Breast epithelium (tissue), 4 donors: ENCODE measurements at regions not wholly inside any gene's neighbourhood (a gene's known extent, or its start where the extent isn't known, plus 50 kb on each side); places are given as distances from the start of the nearest gene placed in this dataset.

Experiments used
- DNase-seq, 2 donors: peaks; one replicate each; pipeline ENCODE4 v3.0.0-alpha.2; 2019; ENCODE audit warnings: low spot score in 2 of 2
- H3K27ac ChIP-seq, 2 donors: fragments of 200-600 bp; sonication (generic) in 1 of 2; one replicate each; pipeline ENCODE4 v1.5.1; 2016 to 2019; ENCODE audit warnings: mild to moderate bottlenecking in 1 of 2
- H3K27me3 ChIP-seq, 2 donors: fragments of 200-600 bp; sonication (generic) in 1 of 2; one replicate each; pipeline versions ENCODE4 v1.5.1 to v1.6.0; 2017 to 2019; ENCODE audit warnings: control low read depth in 1 of 2, mild to moderate bottlenecking in 1 of 2
- H3K36me3 ChIP-seq: fragments of 200-600 bp; one replicate; pipeline ENCODE4 v1.5.1; 2019
- H3K4me1 ChIP-seq, 2 donors: fragments of 200-600 bp; sonication (generic); one replicate each; pipeline ENCODE4 v1.5.1; 2016 to 2019; ENCODE audit warnings: control low read depth in 1 of 2
- H3K4me3 ChIP-seq, 3 donors: fragments of 200-600 bp; sonication (generic); 1 replicate in 2 of 3; 2 replicates in 1 of 3; pipeline ENCODE4 v1.5.1; 2016 to 2019; ENCODE audit warnings: mild to moderate bottlenecking in 3 of 3, moderate library complexity in 2 of 3
- H3K9me3 ChIP-seq, 2 donors: fragments of 200-600 bp; sonication (generic) in 1 of 2; one replicate each; pipeline ENCODE4 v1.5.1; 2016 to 2019; ENCODE audit warnings: control low read depth in 1 of 2
- POLR2A ChIP-seq: fragments of 450-650 bp; IDR thresholded peaks from one replicate; pipeline ENCODE4 v1.6.1; 2016; ENCODE audit warnings: antibody characterized with exemption, mild to moderate bottlenecking, moderate library complexity
- POLR2AphosphoS5 ChIP-seq, 3 donors: sonication (generic); formaldehyde crosslinking; IDR thresholded peaks; one replicate each; pipeline ENCODE4 v1.6.1; 2017; ENCODE audit warnings: antibody characterized with exemption in 3 of 3
- intact Hi-C: fragments of 100-400 bp; cut with DNase I; formaldehyde crosslinking; loops from one replicate; pipeline ENCODE4 v1.15.1; 2023; ENCODE audit warnings: low total_unique reads
- TF ChIP-seq, protein P1 (sequence below), 3 donors: fragments of 450-650 bp; IDR thresholded peaks; one replicate each; pipeline ENCODE4 v1.5.1; 2016 to 2017; ENCODE audit warnings: antibody characterized with exemption in 3 of 3, mild to moderate bottlenecking in 3 of 3, moderate library complexity in 3 of 3

DNA sequence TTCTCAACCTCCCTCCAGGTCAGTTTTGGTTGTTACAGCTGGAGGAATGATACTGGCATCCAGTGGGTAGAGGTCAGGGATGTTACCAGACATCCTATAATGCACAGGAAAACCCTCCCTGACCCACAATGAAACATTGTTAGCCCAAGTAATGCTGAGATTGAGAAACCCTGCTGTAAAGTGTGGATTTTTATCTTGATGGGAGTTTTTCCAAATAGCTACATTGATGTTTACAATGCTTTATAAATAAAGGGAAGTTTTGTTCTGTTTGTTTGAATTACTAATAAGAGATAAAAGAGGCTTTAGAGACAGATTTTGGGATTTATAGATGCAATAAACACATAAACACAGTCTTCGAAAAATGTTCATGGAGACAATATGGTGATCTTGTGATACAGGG is 194.0 kb upstream of the NUDT6 start:
- no peaks in the 10 kb centered on the region for H3K36me3 ChIP-seq
- H3K4me3 ChIP-seq = no peak overlapping the region
- no peak for TF ChIP-seq POLR2AphosphoS5 (IDR thresholded peaks at IDR 0.05)
- TF ChIP-seq POLR2A = no peak
- no peak overlapping the region for H3K27ac ChIP-seq
- H3K4me1 ChIP-seq = no peaks in the 10 kb centered on the region
- no peak for DNase-seq
- intact Hi-C loops = no loop called here
- H3K9me3 ChIP-seq = peaks cover 5 to 12% of the 10 kb centered on the region in 2 donors
- H3K27me3 ChIP-seq = no peaks in the 10 kb centered on the region

DNA sequence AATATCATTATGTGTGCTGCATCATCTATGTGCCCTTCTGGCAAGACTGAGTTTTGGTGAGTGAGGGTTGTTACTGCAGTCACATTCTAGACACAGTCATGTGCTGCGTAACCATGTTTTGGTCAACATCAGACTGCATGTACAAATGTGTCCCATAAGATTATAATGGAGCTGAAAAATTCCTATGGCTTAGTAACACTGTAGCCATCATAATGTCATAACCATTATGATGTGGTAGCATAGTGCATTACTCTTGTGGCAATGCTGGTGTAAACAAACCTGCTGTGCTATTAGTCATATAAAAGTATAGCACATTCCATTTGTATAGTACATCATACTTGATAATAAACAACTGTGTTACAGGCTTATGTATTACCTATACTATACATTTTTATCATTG is 198.1 kb upstream of the NUDT6 start:
- Histone ChIP-seq H3K9me3 (no peaks in the 10 kb centered on the region), H3K27me3 (no peaks in the 10 kb centered on the region), H3K36me3 (no peaks in the 10 kb centered on the region), H3K4me3 (no peak overlapping the region), H3K27ac (no peak overlapping the region), H3K4me1 (no peaks in the 10 kb centered on the region)
- intact Hi-C loops = no loop called here
- TF ChIP-seq, protein P1, sequence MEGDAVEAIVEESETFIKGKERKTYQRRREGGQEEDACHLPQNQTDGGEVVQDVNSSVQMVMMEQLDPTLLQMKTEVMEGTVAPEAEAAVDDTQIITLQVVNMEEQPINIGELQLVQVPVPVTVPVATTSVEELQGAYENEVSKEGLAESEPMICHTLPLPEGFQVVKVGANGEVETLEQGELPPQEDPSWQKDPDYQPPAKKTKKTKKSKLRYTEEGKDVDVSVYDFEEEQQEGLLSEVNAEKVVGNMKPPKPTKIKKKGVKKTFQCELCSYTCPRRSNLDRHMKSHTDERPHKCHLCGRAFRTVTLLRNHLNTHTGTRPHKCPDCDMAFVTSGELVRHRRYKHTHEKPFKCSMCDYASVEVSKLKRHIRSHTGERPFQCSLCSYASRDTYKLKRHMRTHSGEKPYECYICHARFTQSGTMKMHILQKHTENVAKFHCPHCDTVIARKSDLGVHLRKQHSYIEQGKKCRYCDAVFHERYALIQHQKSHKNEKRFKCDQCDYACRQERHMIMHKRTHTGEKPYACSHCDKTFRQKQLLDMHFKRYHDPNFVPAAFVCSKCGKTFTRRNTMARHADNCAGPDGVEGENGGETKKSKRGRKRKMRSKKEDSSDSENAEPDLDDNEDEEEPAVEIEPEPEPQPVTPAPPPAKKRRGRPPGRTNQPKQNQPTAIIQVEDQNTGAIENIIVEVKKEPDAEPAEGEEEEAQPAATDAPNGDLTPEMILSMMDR (IDR thresholded peaks at IDR 0.05) = no peak
- no peak for TF ChIP-seq POLR2AphosphoS5 (IDR thresholded peaks at IDR 0.05)
- TF ChIP-seq POLR2A = no peak
- no peak for DNase-seq

DNA sequence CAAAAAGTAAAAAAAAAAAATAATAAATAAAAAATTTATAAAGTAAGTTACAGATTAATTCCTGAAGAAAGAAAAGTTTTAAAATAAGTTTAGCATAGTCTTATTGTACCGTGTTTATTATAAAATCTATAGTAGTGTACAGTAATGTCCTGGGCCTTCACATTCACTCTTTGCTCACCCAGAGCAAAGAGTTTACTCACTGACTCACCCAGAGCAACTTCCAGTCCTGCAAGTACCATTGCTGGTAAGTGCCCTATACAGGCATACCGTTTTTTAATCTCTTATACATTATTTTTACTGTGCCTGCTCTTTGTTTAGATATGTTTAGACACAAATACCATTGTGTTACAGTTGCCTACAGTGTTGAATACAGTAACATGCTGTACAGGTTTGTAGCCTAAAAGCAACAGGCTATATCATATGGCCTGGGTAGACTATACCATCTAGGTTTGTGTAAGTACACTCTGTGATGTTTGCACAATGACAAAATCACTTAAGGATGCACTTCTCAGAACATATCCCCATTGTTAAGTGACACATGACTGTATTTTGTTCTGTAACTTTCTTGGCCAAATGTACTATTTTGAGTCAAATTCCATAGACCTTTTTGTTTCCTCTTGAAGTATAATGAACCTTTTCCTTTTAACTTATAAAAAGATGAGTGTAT is 199.0 kb upstream of the NUDT6 start:
- TF ChIP-seq POLR2AphosphoS5 (IDR thresholded peaks at IDR 0.05) (no peak), POLR2A (no peak)
- TF ChIP-seq, protein P1 (IDR thresholded peaks at IDR 0.05) = no peak

DNA sequence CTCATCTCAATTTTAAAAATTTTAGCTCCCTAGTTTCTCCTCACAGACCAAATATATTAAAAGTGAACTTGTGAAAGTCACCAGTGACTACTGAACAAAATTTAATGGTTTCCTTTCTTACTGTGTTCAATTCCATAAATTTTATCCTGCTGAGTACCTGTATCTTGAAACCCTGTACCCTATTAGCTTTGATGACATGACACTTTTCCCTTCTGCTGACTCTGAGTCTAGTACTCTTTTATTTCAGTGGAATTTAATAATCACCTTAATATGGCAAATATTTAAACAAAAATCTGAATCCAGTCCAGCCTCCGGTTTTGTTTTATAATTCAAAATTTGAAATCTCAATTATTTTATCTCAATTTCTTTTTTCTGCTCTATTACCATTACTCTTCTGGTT is 203.1 kb upstream of the NUDT6 start:
- no peak for TF ChIP-seq POLR2AphosphoS5 (IDR thresholded peaks at IDR 0.05)
- TF ChIP-seq, protein P1 (IDR thresholded peaks at IDR 0.05) = no peak
- TF ChIP-seq POLR2A = no peak
- Histone ChIP-seq H3K4me3 (no peak overlapping the region), H3K27me3 (no peaks in the 10 kb centered on the region), H3K27ac (no peak overlapping the region), H3K4me1 (no peaks in the 10 kb centered on the region), H3K36me3 (no peaks in the 10 kb centered on the region), H3K9me3 (no peaks in the 10 kb centered on the region)
- DNase-seq = no peak
- intact Hi-C loops = loop anchor here (5.0 kb wide), 1 partner anchor 372 kb away; no protein-coding TSS in a partner anchor

More for the DNA sequence above, 199.0 kb upstream of the NUDT6 start:
- H3K9me3 ChIP-seq = no peaks in the 10 kb centered on the region
- no peaks in the 10 kb centered on the region for H3K4me1 ChIP-seq
- no peak for DNase-seq
- H3K27me3 ChIP-seq = no peaks in the 10 kb centered on the region
- H3K36me3 ChIP-seq = no peaks in the 10 kb centered on the region
- intact Hi-C loops = no loop called here
- H3K27ac ChIP-seq = no peak overlapping the region
- no peak overlapping the region for H3K4me3 ChIP-seq

DNA sequence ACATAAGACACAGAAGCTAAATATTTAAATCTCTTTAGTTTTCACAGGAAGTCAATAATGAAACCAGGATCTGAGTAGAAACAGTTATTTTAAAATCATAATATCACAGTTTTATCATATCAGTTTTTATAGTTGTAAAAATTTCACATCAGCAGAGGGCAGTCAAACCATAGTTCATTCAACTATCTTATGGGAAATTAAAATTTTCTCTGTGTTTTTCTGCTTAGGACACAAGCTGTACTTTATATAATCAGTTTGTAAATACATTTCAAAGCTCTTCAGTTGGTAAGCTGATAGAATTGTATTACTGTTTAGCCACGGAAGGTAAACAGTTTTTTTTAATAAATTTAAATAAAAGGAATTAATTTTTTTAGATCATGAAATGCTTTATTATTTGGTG is 204.8 kb upstream of the NUDT6 start:
- Histone ChIP-seq H3K9me3 (no peaks in the 10 kb centered on the region), H3K27ac (peak overlapping the region in 1 of 2 donors; percentile 15), H3K4me3 (no peak overlapping the region), H3K27me3 (no peaks in the 10 kb centered on the region), H3K4me1 (no peaks in the 10 kb centered on the region), H3K36me3 (no peaks in the 10 kb centered on the region)
- no peak for DNase-seq
- intact Hi-C loops = loop anchor here (5.0 kb wide), 1 partner anchor 370 kb away; no protein-coding TSS in a partner anchor
- TF ChIP-seq POLR2A = no peak
- TF ChIP-seq POLR2AphosphoS5 (IDR thresholded peaks at IDR 0.05) = no peak
- TF ChIP-seq, protein P1 (IDR thresholded peaks at IDR 0.05) = peak in 2 of 3 donors; percentile 24 to 27
